Tibial nerve (tissue), 4 donors: ENCODE measurements at regions not wholly inside any gene's neighbourhood (a gene's known extent, or its start where the extent isn't known, plus 50 kb on each side); places are given as distances from the start of the nearest gene placed in this dataset.

Experiments
- DNase-seq, 2 donors: peaks; one replicate each; pipeline ENCODE4 v3.0.0-alpha.2; 2019; ENCODE audit warnings: low spot score in 2 of 2
- H3K27ac ChIP-seq, 4 donors: fragments of 200-600 bp; sonication (generic) in 3 of 4; one replicate each; pipeline ENCODE4 v1.5.1; 2017 to 2019; ENCODE audit warnings: mild to moderate bottlenecking in 1 of 4
- H3K27me3 ChIP-seq, 2 donors: fragments of 200-600 bp; sonication (generic) in 1 of 2; one replicate each; pipeline versions ENCODE4 v1.5.1 to v1.6.0; 2017 to 2019
- H3K36me3 ChIP-seq, 3 donors: fragments of 200-600 bp; sonication (generic); one replicate each; pipeline ENCODE4 v1.5.1; 2018 to 2019
- H3K4me1 ChIP-seq, 4 donors: fragments of 200-600 bp; sonication (generic) in 3 of 4; one replicate each; pipeline ENCODE4 v1.5.1; 2017 to 2019
- H3K4me3 ChIP-seq, 4 donors: fragments of 200-600 bp; sonication (generic) in 3 of 4; one replicate each; pipeline ENCODE4 v1.5.1; 2017 to 2019; ENCODE audit warnings: mild to moderate bottlenecking in 1 of 4, moderate library complexity in 1 of 4
- H3K9me3 ChIP-seq, 4 donors: fragments of 200-600 bp; sonication (generic) in 3 of 4; one replicate each; pipeline ENCODE4 v1.5.1; 2017 to 2019
- EP300 ChIP-seq, 2 donors: sonication (generic); formaldehyde crosslinking; IDR thresholded peaks; one replicate each; pipeline ENCODE4 v1.6.1; 2017; ENCODE audit warnings: antibody characterized with exemption in 2 of 2, mild to moderate bottlenecking in 1 of 2
- POLR2A ChIP-seq, 2 donors: fragments of 450-650 bp; IDR thresholded peaks; one replicate each; pipeline ENCODE4 v1.6.1; 2017; ENCODE audit warnings: antibody characterized with exemption in 2 of 2, mild to moderate bottlenecking in 2 of 2, moderate library complexity in 2 of 2
- WGBS, 2 donors: methylation state at CpG; one replicate each; pipeline ENCODE4 v1.1.5; 2018; 5-methylcytosine and 5-hydroxymethylcytosine counted together
- TF ChIP-seq, protein P1 (sequence below), 5 experiments: fragments of 200-600 bp in 3 of 5; fragments of 450-650 bp in 2 of 5; sonication (generic) in 3 of 5; IDR thresholded peaks; one replicate each; pipeline ENCODE4 v1.5.1; 2016 to 2019; ENCODE audit warnings: antibody characterized with exemption in 5 of 5, mild to moderate bottlenecking in 3 of 5, moderate library complexity in 2 of 5

- no peaks in the 10 kb centered on the region for H3K9me3 ChIP-seq
- DNase-seq, result no peak
- no peak for TF ChIP-seq POLR2A (IDR thresholded peaks at IDR 0.05)
- TF ChIP-seq, protein P1, sequence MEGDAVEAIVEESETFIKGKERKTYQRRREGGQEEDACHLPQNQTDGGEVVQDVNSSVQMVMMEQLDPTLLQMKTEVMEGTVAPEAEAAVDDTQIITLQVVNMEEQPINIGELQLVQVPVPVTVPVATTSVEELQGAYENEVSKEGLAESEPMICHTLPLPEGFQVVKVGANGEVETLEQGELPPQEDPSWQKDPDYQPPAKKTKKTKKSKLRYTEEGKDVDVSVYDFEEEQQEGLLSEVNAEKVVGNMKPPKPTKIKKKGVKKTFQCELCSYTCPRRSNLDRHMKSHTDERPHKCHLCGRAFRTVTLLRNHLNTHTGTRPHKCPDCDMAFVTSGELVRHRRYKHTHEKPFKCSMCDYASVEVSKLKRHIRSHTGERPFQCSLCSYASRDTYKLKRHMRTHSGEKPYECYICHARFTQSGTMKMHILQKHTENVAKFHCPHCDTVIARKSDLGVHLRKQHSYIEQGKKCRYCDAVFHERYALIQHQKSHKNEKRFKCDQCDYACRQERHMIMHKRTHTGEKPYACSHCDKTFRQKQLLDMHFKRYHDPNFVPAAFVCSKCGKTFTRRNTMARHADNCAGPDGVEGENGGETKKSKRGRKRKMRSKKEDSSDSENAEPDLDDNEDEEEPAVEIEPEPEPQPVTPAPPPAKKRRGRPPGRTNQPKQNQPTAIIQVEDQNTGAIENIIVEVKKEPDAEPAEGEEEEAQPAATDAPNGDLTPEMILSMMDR (IDR thresholded peaks at IDR 0.05), result no peak
- no peak for TF ChIP-seq EP300 (IDR thresholded peaks at IDR 0.05)
- peak overlapping the region in 1 of 4 donors; percentile 39 for H3K27ac ChIP-seq
- no peak overlapping the region for H3K4me3 ChIP-seq
- H3K27me3 ChIP-seq, result no peaks in the 10 kb centered on the region
- H3K4me1 ChIP-seq, result no peaks in the 10 kb centered on the region
- WGBS, 2 donors, result 70 to 85% methylated on average over 4 of the region's 4 CpGs
- H3K36me3 ChIP-seq, result no peaks in the 10 kb centered on the region
Measured at GRCh38 chr7:43014406-43014805, 82.2 kb downstream of the MRPL32 start.

- Histone ChIP-seq H3K4me3 (no peak overlapping the region), H3K9me3 (no peaks in the 10 kb centered on the region), H3K36me3 (no peaks in the 10 kb centered on the region), H3K4me1 (no peaks in the 10 kb centered on the region), H3K27me3 (no peaks in the 10 kb centered on the region), H3K27ac (no peak overlapping the region)
- 72 to 77% methylated on average over 4 of the region's 4 CpGs for WGBS, 2 donors
- TF ChIP-seq POLR2A (IDR thresholded peaks at IDR 0.05), result no peak
- TF ChIP-seq, protein P1 (IDR thresholded peaks at IDR 0.05), result no peak
- TF ChIP-seq EP300 (IDR thresholded peaks at IDR 0.05), result no peak
- no peak for DNase-seq
Measured at GRCh38 chr7:43015301-43015700, 83.1 kb downstream of the MRPL32 start.

- no peak overlapping the region for H3K4me3 ChIP-seq
- no peak for DNase-seq
- H3K36me3 ChIP-seq, result no peaks in the 10 kb centered on the region
- WGBS, 2 donors, result 83 to 85% methylated on average over 4 of the region's 4 CpGs
- no peak overlapping the region for H3K27ac ChIP-seq
- no peaks in the 10 kb centered on the region for H3K4me1 ChIP-seq
- no peaks in the 10 kb centered on the region for H3K27me3 ChIP-seq
- H3K9me3 ChIP-seq, result no peaks in the 10 kb centered on the region
- TF ChIP-seq POLR2A (IDR thresholded peaks at IDR 0.05), result no peak
- TF ChIP-seq EP300 (IDR thresholded peaks at IDR 0.05), result no peak
- TF ChIP-seq, protein P1 (IDR thresholded peaks at IDR 0.05), result no peak
Measured at GRCh38 chr7:43018446-43018845, 86.3 kb downstream of the MRPL32 start.

GRCh38 chr7:43021431-43021830 lies 89.3 kb downstream of the MRPL32 start:
- H3K27ac ChIP-seq, result no peak overlapping the region
- H3K4me3 ChIP-seq, result no peak overlapping the region
- H3K4me1 ChIP-seq, result no peaks in the 10 kb centered on the region
- no peak for DNase-seq
- TF ChIP-seq EP300 (IDR thresholded peaks at IDR 0.05), result no peak
- TF ChIP-seq POLR2A (IDR thresholded peaks at IDR 0.05), result no peak
- 82 to 83% methylated on average over 3 of the region's 3 CpGs for WGBS, 2 donors
- H3K9me3 ChIP-seq, result no peaks in the 10 kb centered on the region
- no peaks in the 10 kb centered on the region for H3K36me3 ChIP-seq
- H3K27me3 ChIP-seq, result no peaks in the 10 kb centered on the region

DNA sequence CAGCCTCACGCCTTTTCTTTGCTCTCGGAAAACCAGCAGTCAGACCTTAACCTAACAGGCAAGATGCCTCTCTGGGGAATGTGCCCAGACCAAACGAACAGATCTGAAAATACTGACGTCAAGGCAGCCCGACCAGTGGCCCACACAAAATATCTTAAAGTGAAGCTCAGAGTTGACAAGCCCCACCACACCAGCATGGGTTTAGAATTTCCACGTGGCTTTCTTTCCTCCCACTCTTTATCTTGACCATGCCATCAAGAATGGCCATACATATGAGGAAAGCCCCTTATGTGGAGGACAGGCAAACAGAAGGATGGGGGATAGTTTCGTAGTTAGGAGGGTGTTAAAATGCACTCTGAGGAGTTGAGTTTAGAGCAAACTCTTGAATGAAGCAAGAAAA lies 89.8 kb downstream of the MRPL32 start:
- TF ChIP-seq EP300 (IDR thresholded peaks at IDR 0.05) (no peak), POLR2A (IDR thresholded peaks at IDR 0.05) (no peak)
- TF ChIP-seq, protein P1 (IDR thresholded peaks at IDR 0.05), result no peak
- no peaks in the 10 kb centered on the region for H3K4me1 ChIP-seq
- H3K27me3 ChIP-seq, result no peaks in the 10 kb centered on the region
- H3K9me3 ChIP-seq, result no peaks in the 10 kb centered on the region
- no peak overlapping the region for H3K27ac ChIP-seq
- WGBS, 2 donors, result 68 to 82% methylated on average over 7 of the region's 7 CpGs
- H3K4me3 ChIP-seq, result no peak overlapping the region
- DNase-seq, result no peak
- no peaks in the 10 kb centered on the region for H3K36me3 ChIP-seq

- no peak for DNase-seq
- Histone ChIP-seq H3K27ac (no peak overlapping the region), H3K4me1 (no peaks in the 10 kb centered on the region), H3K4me3 (no peak overlapping the region), H3K27me3 (no peaks in the 10 kb centered on the region), H3K9me3 (no peaks in the 10 kb centered on the region), H3K36me3 (no peaks in the 10 kb centered on the region)
- 65 to 71% methylated on average over 2 of the region's 2 CpGs for WGBS, 2 donors
- TF ChIP-seq, protein P1 (IDR thresholded peaks at IDR 0.05), result no peak
- TF ChIP-seq POLR2A (IDR thresholded peaks at IDR 0.05) (no peak), EP300 (IDR thresholded peaks at IDR 0.05) (no peak)
Measured at GRCh38 chr7:43033369-43033768, 79.1 kb upstream of the HECW1 start.
